ENCODE measurements at regions not wholly inside any gene's neighbourhood (a gene's known extent, or its start where the extent isn't known, plus 50 kb on each side); places are given as distances from the start of the nearest gene placed in this dataset.

DNA sequence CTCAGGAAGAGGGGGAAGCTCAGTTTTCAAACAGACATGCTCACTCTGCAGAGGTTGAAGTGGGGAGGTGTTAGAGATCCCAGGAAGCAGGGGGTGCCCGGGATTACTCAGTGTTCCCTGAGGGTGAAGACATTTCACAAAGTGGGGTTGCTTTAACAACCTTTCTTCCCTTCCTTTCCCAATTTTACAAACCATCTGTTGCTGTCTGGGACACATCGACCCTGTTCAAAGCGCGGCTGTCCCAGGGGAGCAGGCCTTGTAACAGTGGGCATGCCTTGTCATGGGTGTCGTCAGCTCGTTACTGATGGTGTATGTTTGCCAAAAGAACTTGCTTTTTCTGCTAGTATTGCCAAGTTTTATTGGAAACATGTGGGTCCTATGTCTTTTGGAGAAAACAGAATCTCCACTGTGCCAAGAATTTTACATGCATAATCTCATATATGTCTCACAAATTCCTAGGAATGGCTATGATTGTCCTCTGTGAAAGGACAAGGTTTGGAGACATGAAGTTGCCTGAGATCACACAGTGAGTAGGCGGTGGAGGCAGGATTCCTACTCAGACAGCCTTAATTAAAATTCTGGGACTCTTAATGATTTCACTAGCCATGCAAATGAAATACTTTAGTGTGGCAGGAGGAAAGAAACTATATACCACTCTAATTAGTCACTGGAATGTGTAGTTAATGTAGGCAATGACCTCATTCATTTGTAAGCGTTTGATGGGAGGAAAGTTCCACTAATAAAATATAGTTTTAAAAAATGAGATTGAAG lies 198.9 kb downstream of the NXNL2 start:
- no peaks in the 10 kb centered on the region for H3K36me3 ChIP-seq (ENCODE audit: control insufficient read depth in 2 of 2, insufficient read depth in 1 of 2, low read length in 2 of 2)
- H3K27ac ChIP-seq (ENCODE audit: extremely low read depth, low read depth, low read length) = no peak overlapping the region
- ChIA-PET CTCF (no interaction called here), POLR2A (no interaction called here)
- no peaks in the 10 kb centered on the region for H3K9me3 ChIP-seq (ENCODE audit: control insufficient read depth, insufficient read depth, low read depth, low read length)
- 0 out of 2 replicates have a peak, but pooled peaks cover 3% of the 10 kb centered on the region for H3K4me1 ChIP-seq (ENCODE audit: control insufficient read depth, insufficient read depth, low read length)
- H3K4me3 ChIP-seq (ENCODE audit: low read depth, low read length) = no peak overlapping the region
- TF ChIP-seq ZNF791 (tag by site-specific recombination; IDR thresholded peaks at IDR 0.05) = no peak
- TF ChIP-seq, protein P1, sequence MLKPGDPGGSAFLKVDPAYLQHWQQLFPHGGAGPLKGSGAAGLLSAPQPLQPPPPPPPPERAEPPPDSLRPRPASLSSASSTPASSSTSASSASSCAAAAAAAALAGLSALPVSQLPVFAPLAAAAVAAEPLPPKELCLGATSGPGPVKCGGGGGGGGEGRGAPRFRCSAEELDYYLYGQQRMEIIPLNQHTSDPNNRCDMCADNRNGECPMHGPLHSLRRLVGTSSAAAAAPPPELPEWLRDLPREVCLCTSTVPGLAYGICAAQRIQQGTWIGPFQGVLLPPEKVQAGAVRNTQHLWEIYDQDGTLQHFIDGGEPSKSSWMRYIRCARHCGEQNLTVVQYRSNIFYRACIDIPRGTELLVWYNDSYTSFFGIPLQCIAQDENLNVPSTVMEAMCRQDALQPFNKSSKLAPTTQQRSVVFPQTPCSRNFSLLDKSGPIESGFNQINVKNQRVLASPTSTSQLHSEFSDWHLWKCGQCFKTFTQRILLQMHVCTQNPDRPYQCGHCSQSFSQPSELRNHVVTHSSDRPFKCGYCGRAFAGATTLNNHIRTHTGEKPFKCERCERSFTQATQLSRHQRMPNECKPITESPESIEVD (tag by site-specific recombination; IDR thresholded peaks at IDR 0.05) = peak; percentile 29; the same call in 1 of the 2 replicates
- TF ChIP-seq, protein P2, sequence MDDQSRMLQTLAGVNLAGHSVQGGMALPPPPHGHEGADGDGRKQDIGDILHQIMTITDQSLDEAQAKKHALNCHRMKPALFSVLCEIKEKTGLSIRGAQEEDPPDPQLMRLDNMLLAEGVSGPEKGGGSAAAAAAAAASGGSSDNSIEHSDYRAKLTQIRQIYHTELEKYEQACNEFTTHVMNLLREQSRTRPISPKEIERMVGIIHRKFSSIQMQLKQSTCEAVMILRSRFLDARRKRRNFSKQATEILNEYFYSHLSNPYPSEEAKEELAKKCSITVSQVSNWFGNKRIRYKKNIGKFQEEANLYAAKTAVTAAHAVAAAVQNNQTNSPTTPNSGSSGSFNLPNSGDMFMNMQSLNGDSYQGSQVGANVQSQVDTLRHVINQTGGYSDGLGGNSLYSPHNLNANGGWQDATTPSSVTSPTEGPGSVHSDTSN (CRISPR knock-in tag; IDR thresholded peaks at IDR 0.05) = no peak
- no peak for TF ChIP-seq ZNF350 (tag by site-specific recombination; IDR thresholded peaks at IDR 0.05)
- TF ChIP-seq ZNF184 (tag by site-specific recombination; IDR thresholded peaks at IDR 0.05) = no peak
- TF ChIP-seq, protein P3, sequence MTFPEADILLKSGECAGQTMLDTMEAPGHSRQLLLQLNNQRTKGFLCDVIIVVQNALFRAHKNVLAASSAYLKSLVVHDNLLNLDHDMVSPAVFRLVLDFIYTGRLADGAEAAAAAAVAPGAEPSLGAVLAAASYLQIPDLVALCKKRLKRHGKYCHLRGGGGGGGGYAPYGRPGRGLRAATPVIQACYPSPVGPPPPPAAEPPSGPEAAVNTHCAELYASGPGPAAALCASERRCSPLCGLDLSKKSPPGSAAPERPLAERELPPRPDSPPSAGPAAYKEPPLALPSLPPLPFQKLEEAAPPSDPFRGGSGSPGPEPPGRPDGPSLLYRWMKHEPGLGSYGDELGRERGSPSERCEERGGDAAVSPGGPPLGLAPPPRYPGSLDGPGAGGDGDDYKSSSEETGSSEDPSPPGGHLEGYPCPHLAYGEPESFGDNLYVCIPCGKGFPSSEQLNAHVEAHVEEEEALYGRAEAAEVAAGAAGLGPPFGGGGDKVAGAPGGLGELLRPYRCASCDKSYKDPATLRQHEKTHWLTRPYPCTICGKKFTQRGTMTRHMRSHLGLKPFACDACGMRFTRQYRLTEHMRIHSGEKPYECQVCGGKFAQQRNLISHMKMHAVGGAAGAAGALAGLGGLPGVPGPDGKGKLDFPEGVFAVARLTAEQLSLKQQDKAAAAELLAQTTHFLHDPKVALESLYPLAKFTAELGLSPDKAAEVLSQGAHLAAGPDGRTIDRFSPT (tag by site-specific recombination; IDR thresholded peaks at IDR 0.05) = 0 out of 2 replicates have a peak, but pooled peaks have one; percentile 18
- 0 out of 2 replicates have a peak, but pooled peaks have one; percentile 19 for TF ChIP-seq WT1 (tag by site-specific recombination; IDR thresholded peaks at IDR 0.05)
- TF ChIP-seq ZNF777 (tag by site-specific recombination; IDR thresholded peaks at IDR 0.05; ENCODE audit: borderline replicate concordance) = no peak
- TF ChIP-seq ZNF548 (tag by site-specific recombination; IDR thresholded peaks at IDR 0.05) = no peak
- TF ChIP-seq ZNF10 (tag by site-specific recombination; IDR thresholded peaks at IDR 0.05) = no peak
- no peak for TF ChIP-seq ZNF837 (tag by site-specific recombination; IDR thresholded peaks at IDR 0.05)
- TF ChIP-seq ZBTB1 (tag by site-specific recombination; IDR thresholded peaks at IDR 0.05) = no peak
- no peak for TF ChIP-seq MEIS1 (CRISPR knock-in tag; IDR thresholded peaks at IDR 0.05; ENCODE audit: borderline replicate concordance)
- no peak for TF ChIP-seq ZXDB (tag by site-specific recombination; IDR thresholded peaks at IDR 0.05)
- TF ChIP-seq ZBTB48 (tag by site-specific recombination; IDR thresholded peaks at IDR 0.05) = no peak
- TF ChIP-seq, protein P4, sequence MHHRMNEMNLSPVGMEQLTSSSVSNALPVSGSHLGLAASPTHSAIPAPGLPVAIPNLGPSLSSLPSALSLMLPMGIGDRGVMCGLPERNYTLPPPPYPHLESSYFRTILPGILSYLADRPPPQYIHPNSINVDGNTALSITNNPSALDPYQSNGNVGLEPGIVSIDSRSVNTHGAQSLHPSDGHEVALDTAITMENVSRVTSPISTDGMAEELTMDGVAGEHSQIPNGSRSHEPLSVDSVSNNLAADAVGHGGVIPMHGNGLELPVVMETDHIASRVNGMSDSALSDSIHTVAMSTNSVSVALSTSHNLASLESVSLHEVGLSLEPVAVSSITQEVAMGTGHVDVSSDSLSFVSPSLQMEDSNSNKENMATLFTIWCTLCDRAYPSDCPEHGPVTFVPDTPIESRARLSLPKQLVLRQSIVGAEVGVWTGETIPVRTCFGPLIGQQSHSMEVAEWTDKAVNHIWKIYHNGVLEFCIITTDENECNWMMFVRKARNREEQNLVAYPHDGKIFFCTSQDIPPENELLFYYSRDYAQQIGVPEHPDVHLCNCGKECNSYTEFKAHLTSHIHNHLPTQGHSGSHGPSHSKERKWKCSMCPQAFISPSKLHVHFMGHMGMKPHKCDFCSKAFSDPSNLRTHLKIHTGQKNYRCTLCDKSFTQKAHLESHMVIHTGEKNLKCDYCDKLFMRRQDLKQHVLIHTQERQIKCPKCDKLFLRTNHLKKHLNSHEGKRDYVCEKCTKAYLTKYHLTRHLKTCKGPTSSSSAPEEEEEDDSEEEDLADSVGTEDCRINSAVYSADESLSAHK (tag by site-specific recombination; IDR thresholded peaks at IDR 0.05) = no peak
- no peak for TF ChIP-seq ZNF335 (tag by site-specific recombination; conservative IDR thresholded peaks at IDR 0.05)
- TF ChIP-seq, protein P5, sequence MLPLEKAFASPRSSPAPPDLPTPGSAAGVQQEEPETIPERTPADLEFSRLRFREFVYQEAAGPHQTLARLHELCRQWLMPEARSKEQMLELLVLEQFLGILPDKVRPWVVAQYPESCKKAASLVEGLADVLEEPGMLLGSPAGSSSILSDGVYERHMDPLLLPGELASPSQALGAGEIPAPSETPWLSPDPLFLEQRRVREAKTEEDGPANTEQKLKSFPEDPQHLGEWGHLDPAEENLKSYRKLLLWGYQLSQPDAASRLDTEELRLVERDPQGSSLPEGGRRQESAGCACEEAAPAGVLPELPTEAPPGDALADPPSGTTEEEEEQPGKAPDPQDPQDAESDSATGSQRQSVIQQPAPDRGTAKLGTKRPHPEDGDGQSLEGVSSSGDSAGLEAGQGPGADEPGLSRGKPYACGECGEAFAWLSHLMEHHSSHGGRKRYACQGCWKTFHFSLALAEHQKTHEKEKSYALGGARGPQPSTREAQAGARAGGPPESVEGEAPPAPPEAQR (tag by site-specific recombination; IDR thresholded peaks at IDR 0.05) = no peak
- no peak for TF ChIP-seq ZNF747 (tag by site-specific recombination; IDR thresholded peaks at IDR 0.05)
- TF ChIP-seq, protein P6, sequence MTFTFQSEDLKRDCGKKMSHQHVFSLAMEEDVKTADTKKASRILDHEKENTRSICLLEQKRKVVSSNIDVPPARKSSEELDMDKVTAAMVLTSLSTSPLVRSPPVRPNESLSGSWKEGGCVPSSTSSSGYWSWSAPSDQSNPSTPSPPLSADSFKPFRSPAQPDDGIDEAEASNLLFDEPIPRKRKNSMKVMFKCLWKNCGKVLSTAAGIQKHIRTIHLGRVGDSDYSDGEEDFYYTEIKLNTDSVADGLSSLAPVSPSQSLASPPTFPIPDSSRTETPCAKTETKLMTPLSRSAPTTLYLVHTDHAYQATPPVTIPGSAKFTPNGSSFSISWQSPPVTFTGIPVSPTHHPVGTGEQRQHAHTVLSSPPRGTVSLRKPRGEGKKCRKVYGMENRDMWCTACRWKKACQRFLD (tag by site-specific recombination; IDR thresholded peaks at IDR 0.05) = no peak
- no peak for TF ChIP-seq SCRT2 (tag by site-specific recombination; IDR thresholded peaks at IDR 0.05)
- TF ChIP-seq, protein P7, sequence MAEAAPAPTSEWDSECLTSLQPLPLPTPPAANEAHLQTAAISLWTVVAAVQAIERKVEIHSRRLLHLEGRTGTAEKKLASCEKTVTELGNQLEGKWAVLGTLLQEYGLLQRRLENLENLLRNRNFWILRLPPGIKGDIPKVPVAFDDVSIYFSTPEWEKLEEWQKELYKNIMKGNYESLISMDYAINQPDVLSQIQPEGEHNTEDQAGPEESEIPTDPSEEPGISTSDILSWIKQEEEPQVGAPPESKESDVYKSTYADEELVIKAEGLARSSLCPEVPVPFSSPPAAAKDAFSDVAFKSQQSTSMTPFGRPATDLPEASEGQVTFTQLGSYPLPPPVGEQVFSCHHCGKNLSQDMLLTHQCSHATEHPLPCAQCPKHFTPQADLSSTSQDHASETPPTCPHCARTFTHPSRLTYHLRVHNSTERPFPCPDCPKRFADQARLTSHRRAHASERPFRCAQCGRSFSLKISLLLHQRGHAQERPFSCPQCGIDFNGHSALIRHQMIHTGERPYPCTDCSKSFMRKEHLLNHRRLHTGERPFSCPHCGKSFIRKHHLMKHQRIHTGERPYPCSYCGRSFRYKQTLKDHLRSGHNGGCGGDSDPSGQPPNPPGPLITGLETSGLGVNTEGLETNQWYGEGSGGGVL (tag by site-specific recombination; IDR thresholded peaks at IDR 0.05) = 0 out of 2 replicates have a peak, but pooled peaks have one; percentile 11
- no peak for TF ChIP-seq KLF16 (tag by site-specific recombination; IDR thresholded peaks at IDR 0.05)
- TF ChIP-seq, protein P8, sequence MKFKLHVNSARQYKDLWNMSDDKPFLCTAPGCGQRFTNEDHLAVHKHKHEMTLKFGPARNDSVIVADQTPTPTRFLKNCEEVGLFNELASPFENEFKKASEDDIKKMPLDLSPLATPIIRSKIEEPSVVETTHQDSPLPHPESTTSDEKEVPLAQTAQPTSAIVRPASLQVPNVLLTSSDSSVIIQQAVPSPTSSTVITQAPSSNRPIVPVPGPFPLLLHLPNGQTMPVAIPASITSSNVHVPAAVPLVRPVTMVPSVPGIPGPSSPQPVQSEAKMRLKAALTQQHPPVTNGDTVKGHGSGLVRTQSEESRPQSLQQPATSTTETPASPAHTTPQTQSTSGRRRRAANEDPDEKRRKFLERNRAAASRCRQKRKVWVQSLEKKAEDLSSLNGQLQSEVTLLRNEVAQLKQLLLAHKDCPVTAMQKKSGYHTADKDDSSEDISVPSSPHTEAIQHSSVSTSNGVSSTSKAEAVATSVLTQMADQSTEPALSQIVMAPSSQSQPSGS (tag by site-specific recombination; IDR thresholded peaks at IDR 0.05; ENCODE audit: low read depth) = peak; percentile 43; the same call in 1 of the 2 replicates
